KMS-11 (cell line): ENCODE measurements at regions not wholly inside any gene's neighbourhood (a gene's known extent, or its start where the extent isn't known, plus 50 kb on each side); places are given as distances from the start of the nearest gene placed in this dataset.

Source experiments
- H2AFZ ChIP-seq: fragments of 200-600 bp; sonication (generic); 2 replicates; pipeline ENCODE4 v1.6.1; 2016; ENCODE audit warnings: antibody characterized with exemption, mixed run types, low read depth
- H3K27ac ChIP-seq: fragments of 200-600 bp; sonication (generic); 2 replicates; pipeline ENCODE4 v1.6.1; 2016; ENCODE audit warnings: mild to moderate bottlenecking, mixed run types
- H3K27me3 ChIP-seq: fragments of 200-600 bp; sonication (generic); 2 replicates; pipeline ENCODE4 v1.6.1; 2017; ENCODE audit warnings: mild to moderate bottlenecking, low read depth, mixed run types, moderate library complexity; ENCODE audit not compliant: insufficient read depth
- H3K36me3 ChIP-seq: fragments of 200-600 bp; sonication (generic); 2 replicates; pipeline ENCODE4 v1.6.1; 2017; ENCODE audit warnings: mild to moderate bottlenecking, mixed run types; ENCODE audit not compliant: insufficient read depth
- H3K4me1 ChIP-seq: fragments of 200-600 bp; sonication (generic); 2 replicates; pipeline ENCODE4 v1.6.1; 2016; ENCODE audit warnings: mild to moderate bottlenecking, low read depth, mixed run types; ENCODE audit not compliant: poor library complexity, severe bottlenecking
- H3K4me2 ChIP-seq: fragments of 200-600 bp; sonication (generic); 2 replicates; pipeline ENCODE4 v1.7.0; 2016; ENCODE audit warnings: mild to moderate bottlenecking, mixed run types
- H3K4me3 ChIP-seq: fragments of 200-600 bp; sonication (generic); IDR thresholded peaks from 2 replicates; pipeline ENCODE4 v1.6.1; 2017; ENCODE audit warnings: low read depth, low read length, mixed read lengths; ENCODE audit not compliant: insufficient read depth
- H3K79me2 ChIP-seq: fragments of 200-600 bp; sonication (generic); 2 replicates; pipeline ENCODE4 v1.6.1; 2016; ENCODE audit warnings: low read depth, mixed run types; ENCODE audit not compliant: insufficient read depth
- H3K9ac ChIP-seq: fragments of 200-600 bp; sonication (generic); 2 replicates; pipeline ENCODE4 v1.6.1; 2016; ENCODE audit warnings: mild to moderate bottlenecking, mixed run types
- H4K20me1 ChIP-seq: fragments of 200-600 bp; sonication (generic); 2 replicates; pipeline ENCODE4 v1.6.1; 2016; ENCODE audit warnings: mild to moderate bottlenecking, mixed run types; ENCODE audit not compliant: insufficient read depth
- CTCF ChIP-seq: fragments of 200-600 bp; sonication (generic); conservative IDR thresholded peaks from 2 replicates; pipeline ENCODE4 v1.6.1; 2017; ENCODE audit warnings: low read depth, mild to moderate bottlenecking, antibody characterized with exemption, low read length, moderate library complexity, mixed read lengths

GRCh38 chr9:86827893-86828292 lies 119.4 kb downstream of the GAS1 start:
- H4K20me1 ChIP-seq = no peaks in the 10 kb centered on the region

GRCh38 chr9:86825299-86825698 lies 122.0 kb downstream of the GAS1 start:
- TF ChIP-seq CTCF = no peak
- no peak overlapping the region for H3K4me3 ChIP-seq
- H2AFZ ChIP-seq = no peak overlapping the region
- H3K9ac ChIP-seq = no peak overlapping the region
- H3K36me3 ChIP-seq = no peaks in the 10 kb centered on the region
- H3K79me2 ChIP-seq = no peaks in the 10 kb centered on the region
- no peak overlapping the region for H3K4me2 ChIP-seq
- no peaks in the 10 kb centered on the region for H3K4me1 ChIP-seq
- no peaks in the 10 kb centered on the region for H3K27me3 ChIP-seq
- H4K20me1 ChIP-seq = no peaks in the 10 kb centered on the region
- H3K27ac ChIP-seq = no peak overlapping the region

More at GRCh38 chr9:86827893-86828292, 119.4 kb downstream of the GAS1 start:
- Histone ChIP-seq H3K4me1 (no peaks in the 10 kb centered on the region), H3K27me3 (no peaks in the 10 kb centered on the region), H3K36me3 (no peaks in the 10 kb centered on the region), H3K27ac (no peak overlapping the region), H3K9ac (no peak overlapping the region), H3K4me3 (no peak overlapping the region), H2AFZ (no peak overlapping the region), H3K79me2 (no peaks in the 10 kb centered on the region), H3K4me2 (no peak overlapping the region)
- no peak for TF ChIP-seq CTCF

- Histone ChIP-seq H4K20me1 (no peaks in the 10 kb centered on the region), H3K4me3 (no peak overlapping the region), H3K27me3 (no peaks in the 10 kb centered on the region), H3K4me1 (no peaks in the 10 kb centered on the region), H3K4me2 (no peak overlapping the region), H3K27ac (no peak overlapping the region), H3K9ac (no peak overlapping the region), H3K79me2 (no peaks in the 10 kb centered on the region), H3K36me3 (no peaks in the 10 kb centered on the region), H2AFZ (no peak overlapping the region)
- no peak for TF ChIP-seq CTCF
These were observed 125.1 kb downstream of the GAS1 start for GRCh38 chr9:86822006-86822801.

- Histone ChIP-seq H2AFZ (no peak overlapping the region), H3K27ac (no peak overlapping the region), H3K79me2 (no peaks in the 10 kb centered on the region), H3K36me3 (no peaks in the 10 kb centered on the region), H3K4me3 (no peak overlapping the region), H4K20me1 (no peaks in the 10 kb centered on the region), H3K27me3 (no peaks in the 10 kb centered on the region), H3K4me2 (no peak overlapping the region), H3K9ac (no peak overlapping the region), H3K4me1 (no peaks in the 10 kb centered on the region)
- no peak for TF ChIP-seq CTCF
These were observed 126.1 kb downstream of the GAS1 start for GRCh38 chr9:86821006-86821845.
